ENCODE measurements at regions not wholly inside any gene's neighbourhood (a gene's known extent, or its start where the extent isn't known, plus 50 kb on each side); places are given as distances from the start of the nearest gene placed in this dataset.
A peak's percentile ranks its signal among the peaks of the same experiment; 100 is the strongest.
"Not testable (repeated sequence)": the region's sequence is repeated elsewhere in the genome, so short reads cannot be mapped to it uniquely, and the experiment has no call there.

DNA sequence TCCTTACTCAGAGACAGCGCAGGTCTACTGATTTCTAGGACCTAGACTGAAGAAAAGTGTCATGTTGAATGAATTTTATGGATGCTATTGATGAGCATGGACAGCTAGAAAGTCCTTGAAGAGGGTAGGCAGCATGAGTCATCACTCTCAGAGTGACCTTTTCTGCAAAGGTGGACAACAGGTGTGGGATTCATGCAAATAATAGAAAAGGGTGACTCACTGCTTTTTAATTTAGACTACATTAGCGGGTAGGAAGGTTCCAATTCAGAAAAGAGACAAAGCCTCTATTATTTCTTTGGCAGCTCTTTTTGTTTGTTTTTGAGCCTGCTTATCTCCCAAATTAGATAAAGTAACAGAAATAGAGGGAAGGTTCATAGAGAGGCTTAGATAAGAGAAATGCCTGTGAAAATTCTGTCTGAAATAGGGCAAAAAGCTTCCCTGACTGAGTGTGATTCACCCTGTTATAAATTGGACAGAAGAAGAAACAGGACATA is 191.4 kb downstream of the TENT5A start:
- no peak for DNase-seq

DNA sequence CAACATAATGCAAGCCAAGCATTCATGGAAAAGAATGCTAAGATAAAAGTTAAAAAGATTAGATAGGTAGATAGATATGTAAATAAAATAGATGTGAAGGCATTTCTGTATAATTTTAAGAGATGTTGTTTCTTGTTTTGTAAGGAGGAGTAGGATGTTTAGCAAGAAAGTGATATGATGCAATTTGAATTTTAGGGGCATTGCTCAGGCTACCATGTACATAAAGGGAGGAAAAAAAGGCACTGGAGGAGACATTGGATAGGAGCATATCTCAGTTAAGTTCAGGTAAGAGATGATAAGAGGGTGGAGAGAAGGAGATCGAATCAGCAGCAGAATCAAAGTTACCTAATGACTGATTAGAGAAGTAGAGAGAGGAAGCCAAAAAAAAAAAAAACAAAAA is 194.7 kb downstream of the TENT5A start:
- no peak for DNase-seq

DNA sequence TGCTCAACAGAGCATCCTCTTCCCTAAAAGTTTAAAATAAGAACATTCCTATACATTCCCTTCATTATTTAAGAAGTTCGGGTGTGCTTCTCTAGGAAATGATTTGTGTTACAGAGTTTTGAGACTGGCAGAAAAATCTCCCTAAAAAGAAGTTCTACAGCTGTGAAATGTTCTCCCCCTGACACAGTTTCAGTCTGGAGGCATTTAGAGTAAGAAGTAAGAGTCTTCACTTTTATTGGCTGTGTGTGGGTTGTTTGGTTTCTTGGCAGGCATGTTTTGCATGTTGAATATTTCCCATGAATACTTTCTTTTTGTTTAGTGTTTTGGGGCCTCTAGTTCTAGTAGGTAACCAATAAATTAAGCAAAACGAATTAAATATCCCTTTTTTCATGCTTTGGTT is 195.9 kb downstream of the TENT5A start:
- DNase-seq, result no peak

DNA sequence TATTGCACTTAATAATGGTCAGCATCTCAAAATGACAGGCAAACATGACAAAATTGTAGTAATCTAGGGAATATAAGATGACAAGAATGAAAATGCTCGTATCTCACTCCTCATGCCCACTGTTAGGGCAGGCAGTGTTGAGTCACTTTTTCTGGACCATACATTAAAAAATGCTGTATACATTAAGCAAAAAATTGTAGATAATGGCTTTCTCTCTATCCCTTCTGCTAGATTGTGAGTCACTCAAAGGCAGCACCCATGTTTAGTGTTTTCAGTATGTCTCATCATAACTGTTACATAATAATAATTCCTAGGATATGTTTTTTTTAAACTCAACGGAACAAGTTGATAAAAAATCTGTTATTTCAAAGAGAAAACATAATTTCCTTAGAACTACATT is 199.3 kb downstream of the TENT5A start:
- DNase-seq, result no peak

DNA sequence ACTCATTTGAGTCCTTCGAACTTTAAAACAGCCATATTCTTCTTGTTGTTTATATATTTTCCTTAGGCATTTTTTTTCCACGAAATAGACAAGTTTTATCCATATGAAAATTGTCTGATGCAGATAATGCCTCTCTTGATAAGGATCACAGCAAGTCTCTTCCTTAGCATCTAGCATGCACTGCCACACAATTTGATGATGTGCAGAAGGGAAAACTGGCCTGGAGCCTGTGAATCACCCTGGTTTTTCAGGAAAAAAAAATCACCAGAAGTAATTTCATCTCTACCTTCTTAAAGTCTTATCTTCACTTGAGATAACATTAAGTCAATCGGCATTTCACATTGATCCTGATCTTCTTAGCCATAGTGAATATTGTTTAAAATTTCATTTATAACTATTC is 199.8 kb downstream of the TENT5A start:
- DNase-seq, result no peak

DNA sequence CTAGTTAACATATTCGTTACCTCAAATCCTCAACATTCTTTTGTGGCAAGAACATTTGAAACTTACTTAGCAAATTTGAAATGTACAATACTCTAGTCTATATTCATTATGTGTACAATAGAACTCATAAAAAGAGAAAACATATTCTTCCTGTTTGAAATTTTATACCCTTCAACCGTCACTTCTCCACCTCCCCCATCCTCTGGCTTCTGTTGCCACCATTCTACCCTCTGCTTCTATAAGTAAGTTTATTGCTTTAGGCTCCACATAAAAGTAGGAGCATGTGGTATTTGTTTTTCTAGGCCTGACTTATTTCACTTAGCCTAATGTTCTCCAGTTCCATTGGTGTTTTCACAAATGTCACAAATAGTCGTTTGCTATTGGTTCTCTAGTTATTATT is 205.3 kb downstream of the TENT5A start:
- DNase-seq, result no peak

DNA sequence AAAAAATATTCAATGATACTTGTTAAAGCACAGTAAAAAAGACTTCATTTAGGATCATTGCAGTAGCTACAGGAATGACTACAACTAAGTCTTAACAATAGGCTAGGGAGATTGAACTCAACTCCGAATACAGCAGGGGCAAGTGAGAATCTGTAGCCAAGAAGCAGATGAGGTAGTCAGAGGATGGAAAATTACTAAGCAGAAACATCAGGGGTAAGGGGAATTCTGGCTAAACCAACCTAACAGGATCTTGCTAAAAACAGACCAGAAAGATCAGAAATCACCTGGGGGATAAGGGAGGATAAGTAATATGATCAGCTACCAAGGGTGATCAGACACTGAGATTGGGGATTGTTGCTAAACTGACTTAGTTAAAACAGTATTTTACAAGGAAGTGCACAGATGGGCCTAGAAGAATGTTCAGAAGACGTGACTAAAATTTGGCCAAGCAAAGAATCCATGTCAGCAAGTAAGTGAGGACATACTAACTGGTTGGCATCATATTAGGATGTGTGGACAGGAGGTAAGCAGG is 217.5 kb downstream of the TENT5A start:
- DNase-seq, result no peak

DNA sequence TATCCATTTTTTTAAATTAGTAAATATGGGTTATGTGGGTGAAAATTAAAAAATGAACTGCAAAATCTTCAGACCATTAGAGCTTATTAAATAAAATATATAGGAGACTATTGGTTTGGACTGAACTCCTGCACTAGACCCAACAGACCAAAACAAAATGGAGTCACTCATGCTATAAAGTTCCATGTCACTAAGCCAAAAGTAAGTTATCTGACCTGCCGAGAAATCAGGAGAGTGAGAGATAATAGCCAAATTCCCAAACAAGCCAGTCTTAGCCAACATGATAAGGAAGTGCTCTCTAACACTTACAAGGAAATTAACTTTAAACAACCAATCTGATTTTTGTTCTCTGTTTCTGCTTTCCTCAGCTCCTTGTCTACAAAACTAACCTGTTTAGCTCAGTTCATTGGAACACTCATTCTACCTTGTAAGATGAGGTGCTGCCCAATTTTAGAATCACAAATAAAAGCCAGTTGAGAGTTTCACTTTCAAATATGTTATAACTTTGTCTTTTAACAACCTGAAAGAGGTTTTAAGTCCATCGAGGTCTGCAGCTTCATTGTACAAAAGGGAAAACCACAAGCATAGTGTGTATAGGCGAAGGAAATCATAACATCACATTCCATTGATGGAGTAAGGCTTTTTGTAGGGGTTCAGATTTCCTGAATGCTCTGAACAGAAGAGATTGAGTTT is 220.5 kb downstream of the TENT5A start:
- DNase-seq, result no peak

DNA sequence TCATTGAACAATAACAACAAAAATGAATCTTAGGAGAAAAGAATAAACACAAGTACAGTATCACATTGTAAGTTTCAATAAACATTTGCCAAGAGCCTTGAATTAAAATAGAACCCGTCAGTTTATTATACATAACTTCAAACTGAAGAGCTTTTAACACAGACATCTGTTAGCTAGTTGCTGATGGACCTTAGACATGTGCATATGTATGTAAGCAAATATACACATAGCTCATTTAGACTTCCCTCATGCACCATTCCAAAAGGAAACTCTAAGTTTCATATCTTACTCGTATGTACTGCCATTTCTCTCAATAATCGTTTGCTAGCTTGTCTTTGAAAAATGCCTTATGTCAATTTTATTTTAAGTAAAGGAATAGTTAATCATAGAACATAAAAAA is 235.0 kb downstream of the TENT5A start:
- DNase-seq, result no peak

DNA sequence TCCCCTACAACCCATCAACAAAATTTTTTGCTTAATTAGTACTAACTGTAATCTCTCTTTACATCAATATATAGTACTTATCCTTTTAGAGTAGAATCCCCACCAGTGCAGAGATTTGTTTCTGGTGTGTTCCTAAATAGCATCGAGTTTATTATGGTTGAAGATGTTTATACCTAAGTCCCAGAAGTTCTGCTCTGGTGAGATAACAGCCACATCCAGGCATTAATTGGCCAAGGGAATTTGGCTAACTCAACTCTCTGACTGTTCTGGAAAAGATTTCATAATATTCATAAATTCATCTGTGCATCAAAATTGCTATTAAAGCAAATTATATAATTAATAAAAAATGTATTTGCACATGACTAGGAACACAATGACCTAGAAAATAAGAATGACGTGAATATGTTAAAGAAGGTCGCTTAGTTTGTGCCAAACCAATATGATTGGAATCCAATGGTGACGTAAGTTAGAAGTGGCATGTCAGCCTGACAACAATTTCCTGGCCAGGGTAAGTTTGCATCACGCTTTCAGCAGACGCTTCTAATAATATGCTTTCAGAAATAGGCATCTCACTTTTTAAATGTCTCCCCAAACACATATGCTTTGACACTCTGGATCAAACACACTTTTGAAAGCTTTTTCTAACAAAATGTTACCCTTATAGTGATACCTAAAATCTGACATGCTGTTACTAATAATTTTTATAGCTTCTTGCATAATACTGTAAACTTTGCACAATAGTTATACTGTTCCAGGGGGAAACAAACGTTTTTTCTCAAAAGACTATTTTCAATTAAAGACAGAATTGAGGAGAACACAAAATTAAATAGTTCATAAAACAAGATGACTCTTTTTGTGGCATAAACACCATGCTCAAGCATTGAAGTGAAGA is 236.7 kb downstream of the TENT5A start:
- DNase-seq, result no peak

DNA sequence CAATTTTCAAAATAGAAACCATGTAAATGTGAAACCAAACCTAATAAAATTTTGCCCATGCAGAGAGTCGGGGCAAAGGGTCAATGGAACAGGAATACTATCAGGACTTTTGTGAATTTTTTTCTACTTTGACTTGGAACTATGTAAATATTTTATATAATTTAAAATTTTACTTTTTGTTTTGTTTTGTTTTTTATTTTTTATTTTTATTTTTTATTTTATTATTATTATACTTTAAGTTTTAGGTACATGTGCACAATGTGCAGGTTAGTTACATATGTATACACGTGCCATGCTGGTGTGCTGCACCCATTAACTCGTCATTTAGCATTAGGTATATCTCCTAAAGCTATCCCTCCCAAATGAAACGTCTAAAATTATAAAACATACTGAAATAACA is 238.3 kb downstream of the TENT5A start:
- DNase-seq, result not testable (repeated sequence)

DNA sequence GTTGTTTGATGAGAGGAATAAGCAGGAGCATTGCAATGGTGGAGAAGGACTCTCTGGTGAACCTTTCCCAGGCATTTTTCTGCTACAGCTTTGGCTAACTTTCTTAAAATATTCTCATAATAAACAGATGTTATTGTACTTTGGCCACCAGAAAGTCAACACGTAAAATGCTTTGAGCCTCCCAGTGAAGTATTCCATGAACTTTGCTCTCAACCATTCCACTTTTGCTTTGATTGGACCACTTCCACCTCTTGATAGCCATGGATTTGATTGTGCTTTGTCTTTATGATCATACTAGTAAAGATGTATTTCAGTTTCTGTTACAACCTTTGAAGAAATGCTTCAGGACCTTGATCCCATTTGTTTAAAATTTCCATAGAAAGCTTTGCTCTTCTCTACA is 241.1 kb downstream of the TENT5A start:
- no peak for DNase-seq

DNA sequence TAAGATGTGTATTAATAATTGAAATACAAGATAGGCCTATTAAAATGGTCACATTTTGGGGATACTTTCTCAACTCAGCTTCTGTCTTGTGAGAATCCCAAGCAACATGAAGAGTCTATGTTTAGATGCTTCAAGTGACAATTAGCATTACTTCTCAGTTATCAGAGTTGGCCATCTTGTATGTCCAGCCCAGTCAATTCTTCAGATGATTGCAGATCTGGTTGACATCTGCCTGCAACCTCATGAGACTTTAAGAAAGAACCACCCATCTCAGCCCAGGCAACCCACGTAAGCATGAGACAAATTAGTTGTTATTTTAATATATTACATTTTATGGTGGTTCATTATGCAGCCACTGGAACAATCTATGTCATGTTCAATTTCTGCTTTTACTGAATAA is 256.5 kb downstream of the TENT5A start:
- DNase-seq, result no peak

DNA sequence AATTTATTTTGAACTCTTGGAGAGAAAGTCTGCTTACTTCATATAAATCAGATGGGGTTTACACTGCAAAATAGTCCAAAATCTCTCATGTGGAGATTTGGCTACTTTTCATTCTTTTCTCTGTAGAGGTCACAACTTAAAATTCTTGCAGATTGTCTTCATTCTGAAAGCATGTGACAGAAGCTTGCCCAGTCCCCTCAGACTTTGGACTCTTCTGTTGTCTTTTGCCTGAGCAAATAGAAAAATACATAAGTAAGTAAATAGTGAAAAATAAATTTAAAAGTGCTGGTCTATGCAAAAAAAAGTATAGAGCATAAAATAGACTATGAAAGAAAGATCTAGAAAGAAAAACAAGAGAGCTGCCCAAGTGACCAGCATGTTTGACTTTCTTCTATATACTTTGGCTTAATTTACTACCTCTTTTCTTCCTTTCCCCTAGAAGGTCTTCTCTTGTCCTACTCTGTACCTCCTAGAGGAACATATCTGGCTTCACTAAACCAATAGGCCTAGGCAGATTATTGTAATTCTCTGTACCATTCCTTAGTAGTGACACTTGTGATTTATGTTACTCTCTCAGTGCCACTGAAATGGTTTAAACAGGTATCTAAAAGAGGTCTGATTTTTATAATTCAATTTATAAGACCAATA is 260.9 kb downstream of the TENT5A start:
- no peak for DNase-seq

DNA sequence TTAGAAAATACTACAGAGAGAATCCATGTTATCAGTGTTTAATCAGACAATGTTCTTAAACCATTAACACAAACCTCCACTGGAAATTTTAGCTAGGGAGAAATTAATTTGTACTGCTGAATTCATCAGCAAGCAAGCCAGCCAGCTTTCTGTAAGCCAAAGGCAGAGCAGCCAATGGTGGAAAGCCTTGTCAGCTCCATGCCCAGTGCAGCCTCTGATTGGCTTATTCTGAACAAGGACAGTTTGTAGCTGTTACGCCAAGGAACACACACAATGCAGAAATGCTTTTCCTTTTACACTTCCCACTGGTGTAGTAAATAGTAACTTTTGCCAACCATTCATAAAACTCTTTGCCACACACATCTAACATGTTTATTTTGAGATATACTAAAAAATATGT is 265.0 kb downstream of the TENT5A start:
- DNase-seq, result no peak

DNA sequence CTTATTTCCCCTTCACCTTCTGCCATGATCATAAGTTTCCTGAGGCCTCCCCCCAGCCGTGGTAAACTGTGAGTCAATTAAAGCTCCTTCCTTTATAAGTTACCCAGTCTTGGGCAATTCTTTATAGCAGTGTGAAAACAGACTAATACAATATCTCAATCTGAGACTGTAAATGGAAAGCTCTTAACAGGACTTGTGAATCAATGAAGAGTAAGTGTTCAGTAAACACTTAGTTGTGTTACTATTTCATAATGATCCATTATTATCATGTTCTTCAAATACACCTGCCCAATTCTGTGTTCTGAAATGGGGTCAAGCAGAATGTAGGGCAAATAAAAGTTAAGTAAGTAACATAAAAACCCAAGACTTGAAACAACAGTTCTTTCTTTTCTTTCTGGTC is 266.2 kb downstream of the TENT5A start:
- DNase-seq, result no peak

DNA sequence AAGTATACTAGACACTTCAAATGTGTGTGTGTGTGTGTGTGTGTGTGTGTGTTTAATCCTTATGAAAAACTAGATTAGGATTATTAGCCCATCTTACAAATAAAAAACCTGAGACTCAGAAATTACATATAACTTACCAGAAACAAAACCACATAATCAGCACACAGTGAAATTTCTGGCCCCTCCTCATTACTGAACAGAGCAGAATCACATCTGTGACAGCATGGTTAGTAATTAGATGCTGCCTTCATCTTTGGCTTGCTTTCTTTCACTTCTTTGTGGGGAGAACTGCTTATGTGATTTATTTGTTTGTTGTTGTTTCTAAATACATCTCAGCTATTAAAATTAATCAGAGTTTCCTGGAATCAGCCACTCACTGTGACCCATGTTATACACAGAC is 267.1 kb downstream of the TENT5A start:
- no peak for DNase-seq

DNA sequence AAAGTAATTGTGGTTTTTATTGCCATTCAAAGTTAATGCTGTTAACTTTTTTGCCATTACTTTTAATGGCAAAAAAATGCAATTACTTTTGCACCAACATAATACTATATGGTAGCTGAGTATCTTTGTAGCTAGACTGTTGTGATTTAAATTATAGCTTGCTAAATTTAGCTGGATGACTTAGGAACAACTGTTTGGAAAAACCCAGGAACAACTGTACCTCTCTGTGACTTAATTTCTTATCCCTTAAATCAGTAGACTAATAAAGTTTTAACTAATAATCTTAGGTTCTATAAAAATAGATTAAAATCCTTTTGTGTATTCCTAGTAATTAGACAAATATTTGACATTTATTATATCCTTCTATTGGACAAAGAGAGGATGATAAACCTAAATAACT is 268.2 kb downstream of the TENT5A start:
- no peak for DNase-seq

DNA sequence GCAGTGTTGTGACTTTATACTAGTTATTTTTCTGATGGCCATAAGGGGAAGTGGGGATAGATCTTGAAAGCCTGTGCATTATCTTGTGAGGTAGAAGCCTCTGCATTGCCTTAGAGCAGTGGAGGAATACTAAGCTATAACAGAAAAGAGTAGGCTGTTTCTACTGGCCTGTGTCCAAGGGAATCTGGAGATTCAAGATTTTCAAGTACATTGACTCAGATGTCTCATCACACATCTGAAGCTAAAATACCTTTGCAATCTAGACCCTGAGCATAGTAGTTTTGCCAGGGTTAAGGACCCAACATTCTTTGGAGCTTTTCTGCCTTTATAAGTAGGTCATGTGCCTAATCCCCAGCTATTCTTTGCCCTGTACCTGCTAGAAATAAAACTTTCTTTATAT is 272.3 kb downstream of the TENT5A start:
- no peak for DNase-seq

DNA sequence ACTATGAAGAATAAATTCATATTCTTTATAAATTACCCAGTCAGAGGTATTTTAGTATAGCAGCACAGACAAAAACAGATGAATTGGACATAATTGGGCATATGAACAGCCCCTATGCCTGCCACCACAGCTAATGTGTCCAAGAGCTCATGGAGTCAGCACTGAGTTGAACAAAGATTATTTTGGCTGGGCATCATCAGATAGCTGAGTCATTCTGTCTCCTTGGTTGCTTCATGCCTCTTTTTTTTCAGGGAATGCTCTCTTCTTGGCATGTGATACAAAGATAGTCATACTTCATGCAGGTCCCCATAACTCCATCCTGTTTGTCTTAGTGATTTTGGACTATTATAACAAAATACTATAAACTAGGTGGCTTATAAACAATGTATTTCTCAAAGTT is 275.6 kb downstream of the TENT5A start:
- no peak for DNase-seq

DNA sequence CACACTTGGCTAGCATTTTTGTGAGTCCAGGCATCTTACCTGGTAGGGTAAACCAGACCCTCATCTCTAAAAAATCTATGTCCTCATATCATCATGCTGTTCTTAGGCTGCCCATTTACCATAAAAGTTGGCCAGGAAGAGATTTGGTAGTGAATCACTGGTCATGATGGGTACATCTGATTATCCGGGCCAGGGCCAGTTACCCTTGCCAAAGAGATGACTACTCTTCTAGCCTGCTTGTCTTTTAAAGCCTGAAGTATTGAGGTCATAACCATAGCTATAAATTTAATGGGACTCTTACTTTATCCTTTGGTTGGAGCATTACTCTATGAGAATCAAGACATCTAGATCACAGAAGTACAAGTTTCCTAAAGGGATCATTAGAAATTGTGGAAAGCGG is 276.8 kb downstream of the TENT5A start:
- peak; percentile 2 for DNase-seq

DNA sequence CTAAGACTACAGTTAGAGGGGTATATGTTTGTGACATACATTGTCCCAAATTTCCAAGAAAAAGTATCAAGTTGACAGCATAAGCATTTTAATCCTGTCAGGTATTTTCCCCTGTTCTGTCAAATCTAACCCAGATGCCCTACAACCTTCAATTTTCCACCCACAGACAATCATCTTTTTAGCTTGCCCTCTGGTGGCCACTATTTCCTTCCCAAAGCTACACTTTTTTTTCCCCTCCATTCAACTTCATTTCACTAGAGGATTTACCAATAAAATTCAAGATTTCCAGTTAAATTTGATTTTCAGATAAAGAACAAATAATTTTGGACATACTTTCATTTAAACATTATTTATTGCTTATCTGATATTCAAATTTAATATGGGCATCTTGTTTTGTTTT is 286.6 kb downstream of the TENT5A start:
- no peak for DNase-seq

DNA sequence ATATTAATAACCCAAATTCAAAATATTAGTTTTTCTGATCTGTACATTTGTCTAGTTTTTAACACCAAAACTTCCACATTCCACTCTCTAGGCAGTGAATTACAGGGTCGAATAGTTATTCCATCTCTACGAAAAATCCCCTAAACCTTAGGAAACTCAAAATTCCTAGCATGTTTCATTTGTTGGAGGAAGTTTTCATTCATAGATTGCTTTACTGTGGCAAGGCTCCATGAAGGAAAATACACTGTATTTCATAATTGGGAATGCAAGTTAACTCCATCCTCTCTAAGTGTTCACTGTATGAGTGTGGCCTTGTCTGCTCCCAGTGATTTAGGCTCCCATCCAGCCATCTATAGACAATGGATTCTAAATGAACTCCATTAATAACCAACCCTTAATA is 296.1 kb downstream of the TENT5A start:
- no peak for DNase-seq

DNA sequence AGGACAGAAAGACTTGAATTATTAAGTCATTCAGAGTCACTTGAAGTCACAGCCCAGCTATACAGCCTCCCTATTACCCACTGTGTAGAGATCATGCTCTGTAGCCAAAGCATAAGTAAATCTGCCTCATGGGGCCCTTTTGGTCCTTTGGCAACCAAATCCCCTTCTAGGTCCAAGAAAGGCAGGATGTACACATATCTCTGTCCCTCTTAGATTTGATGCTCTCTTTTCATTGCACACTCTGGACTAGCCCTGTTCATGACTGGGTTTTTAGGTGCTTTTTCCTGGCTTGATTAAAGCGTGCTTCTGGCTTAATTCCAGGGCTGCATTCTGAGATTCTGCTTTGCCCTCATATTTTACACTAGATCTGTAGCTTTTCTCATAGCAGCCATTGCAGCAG is 296.8 kb downstream of the TENT5A start:
- no peak for DNase-seq

All from T1000 (cell line).